GM12872 (cell line): ENCODE measurements at regions not wholly inside any gene's neighbourhood (a gene's known extent, or its start where the extent isn't known, plus 50 kb on each side); places are given as distances from the start of the nearest gene placed in this dataset.

Experiments used
- TF ChIP-seq, protein P1 (sequence below): IDR thresholded peaks from 3 replicates; pipeline ENCODE4 v1.5.1; 2011; ENCODE audit warnings: low read depth, mild to moderate bottlenecking, low read length, moderate library complexity; ENCODE audit not compliant: insufficient read depth

GRCh38 chrX:4925911-4926310 is 1212.5 kb upstream of the PRKX start:
- TF ChIP-seq, protein P1, sequence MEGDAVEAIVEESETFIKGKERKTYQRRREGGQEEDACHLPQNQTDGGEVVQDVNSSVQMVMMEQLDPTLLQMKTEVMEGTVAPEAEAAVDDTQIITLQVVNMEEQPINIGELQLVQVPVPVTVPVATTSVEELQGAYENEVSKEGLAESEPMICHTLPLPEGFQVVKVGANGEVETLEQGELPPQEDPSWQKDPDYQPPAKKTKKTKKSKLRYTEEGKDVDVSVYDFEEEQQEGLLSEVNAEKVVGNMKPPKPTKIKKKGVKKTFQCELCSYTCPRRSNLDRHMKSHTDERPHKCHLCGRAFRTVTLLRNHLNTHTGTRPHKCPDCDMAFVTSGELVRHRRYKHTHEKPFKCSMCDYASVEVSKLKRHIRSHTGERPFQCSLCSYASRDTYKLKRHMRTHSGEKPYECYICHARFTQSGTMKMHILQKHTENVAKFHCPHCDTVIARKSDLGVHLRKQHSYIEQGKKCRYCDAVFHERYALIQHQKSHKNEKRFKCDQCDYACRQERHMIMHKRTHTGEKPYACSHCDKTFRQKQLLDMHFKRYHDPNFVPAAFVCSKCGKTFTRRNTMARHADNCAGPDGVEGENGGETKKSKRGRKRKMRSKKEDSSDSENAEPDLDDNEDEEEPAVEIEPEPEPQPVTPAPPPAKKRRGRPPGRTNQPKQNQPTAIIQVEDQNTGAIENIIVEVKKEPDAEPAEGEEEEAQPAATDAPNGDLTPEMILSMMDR, result no peak

GRCh38 chrX:4909348-4909747 is 1195.9 kb upstream of the PRKX start:
- TF ChIP-seq, protein P1, result no peak

DNA sequence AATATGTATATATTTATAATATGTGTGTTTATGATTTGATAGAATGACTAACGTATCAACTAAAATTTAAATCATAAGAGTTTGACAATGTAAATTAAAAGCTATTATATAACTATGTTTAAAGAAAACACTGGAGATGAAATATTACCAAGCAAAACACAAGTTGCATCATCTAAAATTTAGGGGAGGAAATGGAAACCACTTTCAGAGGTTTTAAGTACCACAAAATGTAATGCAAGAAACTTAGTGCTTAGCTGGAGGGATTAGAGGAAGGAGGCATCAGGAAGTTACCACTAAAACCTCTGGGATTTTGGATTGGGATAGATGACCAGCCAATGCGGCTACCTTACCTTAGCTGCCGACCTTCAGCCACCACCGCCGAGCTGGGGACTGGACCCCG is 1192.1 kb upstream of the PRKX start:
- TF ChIP-seq, protein P1, result no peak

DNA sequence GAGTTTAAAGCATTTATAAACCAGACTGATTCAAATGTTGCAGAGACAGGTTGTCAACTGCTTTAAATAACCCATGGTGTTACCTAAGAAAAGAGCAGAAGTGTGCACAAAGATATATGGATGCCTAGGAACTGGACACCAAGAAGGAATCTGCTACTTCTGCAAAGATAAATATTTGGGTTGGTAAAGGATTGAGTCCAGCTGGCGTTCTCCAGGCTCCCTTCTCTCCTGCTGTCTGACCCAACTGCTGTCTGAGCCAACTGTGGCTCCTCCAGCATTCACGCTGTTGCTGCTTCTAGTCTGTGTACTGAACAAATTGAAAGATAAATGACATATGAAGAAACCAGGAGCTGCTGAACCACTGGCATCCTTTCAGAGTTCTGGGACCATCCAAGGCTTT is 1167.8 kb upstream of the PRKX start:
- TF ChIP-seq, protein P1, result no peak

DNA sequence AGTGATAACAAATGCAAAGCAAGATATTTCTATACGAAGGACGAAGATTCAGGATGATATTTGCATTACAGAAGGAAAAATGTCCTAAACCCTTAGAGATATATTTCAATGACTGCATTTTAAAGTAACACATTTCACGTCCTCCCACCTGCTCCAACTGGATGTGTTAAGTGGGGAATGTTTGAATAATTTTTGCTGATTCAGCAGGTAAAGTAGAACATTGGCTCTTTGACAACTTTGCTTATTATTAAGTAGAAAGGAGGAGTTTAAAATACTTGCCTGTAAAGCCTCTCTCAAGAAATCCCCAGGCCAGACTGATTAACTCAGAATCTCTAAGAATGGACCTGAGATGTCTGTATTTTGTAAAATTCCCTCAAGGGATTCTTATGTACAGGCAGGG is 1165.2 kb upstream of the PRKX start:
- TF ChIP-seq, protein P1, result no peak

DNA sequence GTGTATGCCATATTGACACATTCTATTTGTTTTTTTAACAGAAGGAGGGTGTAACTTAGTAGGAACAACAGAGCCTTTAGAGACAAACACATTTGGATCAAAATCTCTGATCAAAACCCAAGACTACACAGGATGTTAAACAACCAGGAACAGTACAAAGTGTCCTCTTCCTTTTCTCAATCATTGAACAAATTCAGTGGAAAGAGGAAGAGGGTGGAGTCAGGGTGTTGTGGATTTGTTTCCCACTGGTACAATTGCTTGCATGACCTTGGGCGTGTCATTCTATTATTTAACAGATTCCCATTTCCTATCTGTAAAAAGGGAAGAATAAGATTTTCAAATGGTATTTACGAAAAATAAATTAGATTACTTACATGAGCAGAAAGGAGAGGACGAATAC is 1162.8 kb upstream of the PRKX start:
- TF ChIP-seq, protein P1, result no peak

- TF ChIP-seq, protein P1, result no peak
Observed at GRCh38 chrX:4851534-4851933, 1138.1 kb upstream of the PRKX start.

GRCh38 chrX:4850312-4850711 is 1136.9 kb upstream of the PRKX start:
- TF ChIP-seq, protein P1, result no peak
